ENCODE measurements at regions not wholly inside any gene's neighbourhood (a gene's known extent, or its start where the extent isn't known, plus 50 kb on each side); places are given as distances from the start of the nearest gene placed in this dataset.
"Not testable (repeated sequence)": the region's sequence is repeated elsewhere in the genome, so short reads cannot be mapped to it uniquely, and the experiment has no call there.

- no peak for DNase-seq (ENCODE audit: low spot score)
Observed at GRCh38 chr1:182003953-182004586, 57.4 kb downstream of the ZNF648 start.

GRCh38 chr1:182003025-182003725 is 58.3 kb downstream of the ZNF648 start:
- DNase-seq (ENCODE audit: low spot score) = no peak

- DNase-seq (ENCODE audit: low spot score) = no peak
Observed at GRCh38 chr1:182002570-182002969, 58.9 kb downstream of the ZNF648 start.

- no peak for DNase-seq (ENCODE audit: low spot score)
Observed at GRCh38 chr1:181998858-181999257, 62.7 kb downstream of the ZNF648 start.

GRCh38 chr1:181992072-181992471 is 69.4 kb downstream of the ZNF648 start:
- DNase-seq (ENCODE audit: low spot score) = no peak

- no peak for DNase-seq (ENCODE audit: low spot score)
Observed at GRCh38 chr1:181990728-181991127, 70.8 kb downstream of the ZNF648 start.

GRCh38 chr1:181989261-181989920 is 72.1 kb downstream of the ZNF648 start:
- DNase-seq (ENCODE audit: low spot score) = no peak

GRCh38 chr1:181987996-181988395 is 73.5 kb downstream of the ZNF648 start:
- DNase-seq (ENCODE audit: low spot score) = no peak

GRCh38 chr1:181987334-181987895 is 74.1 kb downstream of the ZNF648 start:
- DNase-seq (ENCODE audit: low spot score) = no peak

- DNase-seq (ENCODE audit: low spot score) = no peak
Observed at GRCh38 chr1:181986907-181987305, 74.6 kb downstream of the ZNF648 start.

- no peak for DNase-seq (ENCODE audit: low spot score)
Observed at GRCh38 chr1:181985936-181986906, 75.3 kb downstream of the ZNF648 start.

- no peak for DNase-seq (ENCODE audit: low spot score)
Observed at GRCh38 chr1:181985281-181985680, 76.2 kb downstream of the ZNF648 start.

- no peak for DNase-seq (ENCODE audit: low spot score)
Observed at GRCh38 chr1:181984006-181984405, 77.5 kb downstream of the ZNF648 start.

- no peak for DNase-seq (ENCODE audit: low spot score)
Observed at GRCh38 chr1:181981821-181982220, 79.7 kb downstream of the ZNF648 start.

GRCh38 chr1:181972256-181972655 is 89.3 kb downstream of the ZNF648 start:
- DNase-seq (ENCODE audit: low spot score) = no peak

GRCh38 chr1:181971424-181971823 is 90.1 kb downstream of the ZNF648 start:
- no peak for DNase-seq (ENCODE audit: low spot score)

GRCh38 chr1:181969902-181970301 is 91.6 kb downstream of the ZNF648 start:
- no peak for DNase-seq (ENCODE audit: low spot score)

GRCh38 chr1:181954696-181955095 is 106.8 kb downstream of the ZNF648 start:
- not testable (repeated sequence) for DNase-seq (ENCODE audit: low spot score)

GRCh38 chr1:181954178-181954577 is 107.3 kb downstream of the ZNF648 start:
- not testable (repeated sequence) for DNase-seq (ENCODE audit: low spot score)

- DNase-seq (ENCODE audit: low spot score) = no peak
Observed at GRCh38 chr1:181953596-181953995, 107.9 kb downstream of the ZNF648 start.

GRCh38 chr1:181951213-181951612 is 110.3 kb downstream of the ZNF648 start:
- DNase-seq (ENCODE audit: low spot score) = no peak

GRCh38 chr1:181949500-181949899 is 112.0 kb downstream of the ZNF648 start:
- no peak for DNase-seq (ENCODE audit: low spot score)
